GM23338 (cell line): ENCODE measurements at regions not wholly inside any gene's neighbourhood (a gene's known extent, or its start where the extent isn't known, plus 50 kb on each side); places are given as distances from the start of the nearest gene placed in this dataset.

Experiments
- NANOG ChIP-seq: IDR thresholded peaks from 2 replicates; pipeline ENCODE4 v1.6.1; 2016; ENCODE audit warnings: antibody characterized with exemption, borderline replicate concordance
- REST ChIP-seq: IDR thresholded peaks from one replicate; pipeline ENCODE4 v1.6.1; 2018; ENCODE audit warnings: antibody characterized with exemption; ENCODE audit not compliant: unreplicated experiment
- STAT1 ChIP-seq: IDR thresholded peaks from one replicate; pipeline ENCODE4 v1.6.1; 2016; ENCODE audit warnings: antibody characterized with exemption; ENCODE audit not compliant: unreplicated experiment
- ZNF114 ChIP-seq: fragments of 250-450 bp; sonication (Bioruptor Pico); IDR thresholded peaks from 2 replicates; pipeline ENCODE4 v1.5.0; 2020; ENCODE audit warnings: mild to moderate bottlenecking, moderate library complexity
- ZNF331 ChIP-seq: fragments of 250-450 bp; sonication (Bioruptor Pico); IDR thresholded peaks from 2 replicates; pipeline ENCODE4 v1.5.0; 2020; ENCODE audit warnings: low read depth, mild to moderate bottlenecking, moderate library complexity
- ZNF462 ChIP-seq: fragments of 250-450 bp; sonication (Bioruptor Pico); IDR thresholded peaks from 2 replicates; pipeline ENCODE4 v1.5.0; 2020; ENCODE audit warnings: mild to moderate bottlenecking, moderate library complexity
- TF ChIP-seq, protein P1 (sequence below), 2 experiments: fragments of 200-600 bp in 1 of 2; sonication (generic) in 1 of 2; conservative IDR thresholded peaks; 2 replicates each; pipeline versions ENCODE4 v1.5.1 to v1.6.1; 2016 to 2017; ENCODE audit warnings: antibody characterized with exemption in 2 of 2, low read depth in 2 of 2, mild to moderate bottlenecking in 2 of 2, moderate library complexity in 1 of 2
- TF ChIP-seq, protein P2 (sequence below): IDR thresholded peaks from 2 replicates; pipeline ENCODE4 v1.6.1; 2016; ENCODE audit warnings: antibody characterized with exemption

- TF ChIP-seq ZNF462 (CRISPR knock-in tag), result no peak
- TF ChIP-seq, protein P1, sequence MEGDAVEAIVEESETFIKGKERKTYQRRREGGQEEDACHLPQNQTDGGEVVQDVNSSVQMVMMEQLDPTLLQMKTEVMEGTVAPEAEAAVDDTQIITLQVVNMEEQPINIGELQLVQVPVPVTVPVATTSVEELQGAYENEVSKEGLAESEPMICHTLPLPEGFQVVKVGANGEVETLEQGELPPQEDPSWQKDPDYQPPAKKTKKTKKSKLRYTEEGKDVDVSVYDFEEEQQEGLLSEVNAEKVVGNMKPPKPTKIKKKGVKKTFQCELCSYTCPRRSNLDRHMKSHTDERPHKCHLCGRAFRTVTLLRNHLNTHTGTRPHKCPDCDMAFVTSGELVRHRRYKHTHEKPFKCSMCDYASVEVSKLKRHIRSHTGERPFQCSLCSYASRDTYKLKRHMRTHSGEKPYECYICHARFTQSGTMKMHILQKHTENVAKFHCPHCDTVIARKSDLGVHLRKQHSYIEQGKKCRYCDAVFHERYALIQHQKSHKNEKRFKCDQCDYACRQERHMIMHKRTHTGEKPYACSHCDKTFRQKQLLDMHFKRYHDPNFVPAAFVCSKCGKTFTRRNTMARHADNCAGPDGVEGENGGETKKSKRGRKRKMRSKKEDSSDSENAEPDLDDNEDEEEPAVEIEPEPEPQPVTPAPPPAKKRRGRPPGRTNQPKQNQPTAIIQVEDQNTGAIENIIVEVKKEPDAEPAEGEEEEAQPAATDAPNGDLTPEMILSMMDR (conservative IDR thresholded peaks at IDR 0.05; ENCODE audit: low read depth in 2 of 2), result no peak
- no peak for TF ChIP-seq STAT1
- TF ChIP-seq ZNF114 (CRISPR knock-in tag), result no peak
- TF ChIP-seq, protein P2, sequence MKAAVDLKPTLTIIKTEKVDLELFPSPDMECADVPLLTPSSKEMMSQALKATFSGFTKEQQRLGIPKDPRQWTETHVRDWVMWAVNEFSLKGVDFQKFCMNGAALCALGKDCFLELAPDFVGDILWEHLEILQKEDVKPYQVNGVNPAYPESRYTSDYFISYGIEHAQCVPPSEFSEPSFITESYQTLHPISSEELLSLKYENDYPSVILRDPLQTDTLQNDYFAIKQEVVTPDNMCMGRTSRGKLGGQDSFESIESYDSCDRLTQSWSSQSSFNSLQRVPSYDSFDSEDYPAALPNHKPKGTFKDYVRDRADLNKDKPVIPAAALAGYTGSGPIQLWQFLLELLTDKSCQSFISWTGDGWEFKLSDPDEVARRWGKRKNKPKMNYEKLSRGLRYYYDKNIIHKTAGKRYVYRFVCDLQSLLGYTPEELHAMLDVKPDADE, result no peak
- TF ChIP-seq REST, result no peak
- TF ChIP-seq ZNF331 (CRISPR knock-in tag), result no peak
- no peak for TF ChIP-seq NANOG
Observed at GRCh38 chr2:67145851-67146250, 251.3 kb upstream of the ETAA1 start (continued).
